C1 segment of cervical spinal cord (tissue), 14 donors: ENCODE measurements at regions not wholly inside any gene's neighbourhood (a gene's known extent, or its start where the extent isn't known, plus 50 kb on each side); places are given as distances from the start of the nearest gene placed in this dataset.

Experiments
- DNase-seq, 14 donors: peaks; one replicate each; lab custom pipeline; 2025; lab: John Stamatoyannopoulos, UW

DNA sequence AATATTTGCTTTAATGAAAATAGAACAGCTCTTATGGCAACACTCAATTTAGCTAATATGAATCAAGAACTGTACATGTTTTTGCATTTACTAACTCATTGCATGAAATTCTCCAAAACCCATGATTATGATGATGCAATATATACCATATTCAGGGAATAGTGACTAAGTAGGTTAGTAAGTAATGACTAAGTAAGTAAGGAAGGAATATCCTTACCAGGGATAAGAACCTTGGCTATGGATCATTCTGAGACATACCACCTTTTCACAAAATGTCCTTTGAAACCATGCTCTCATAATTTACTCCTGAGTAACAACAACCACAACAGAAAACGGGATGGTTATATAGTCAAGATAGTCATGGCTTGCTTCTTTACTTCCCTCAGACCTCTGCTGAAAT, 1513.0 kb downstream of the STIM2 start:
- no peak for DNase-seq

DNA sequence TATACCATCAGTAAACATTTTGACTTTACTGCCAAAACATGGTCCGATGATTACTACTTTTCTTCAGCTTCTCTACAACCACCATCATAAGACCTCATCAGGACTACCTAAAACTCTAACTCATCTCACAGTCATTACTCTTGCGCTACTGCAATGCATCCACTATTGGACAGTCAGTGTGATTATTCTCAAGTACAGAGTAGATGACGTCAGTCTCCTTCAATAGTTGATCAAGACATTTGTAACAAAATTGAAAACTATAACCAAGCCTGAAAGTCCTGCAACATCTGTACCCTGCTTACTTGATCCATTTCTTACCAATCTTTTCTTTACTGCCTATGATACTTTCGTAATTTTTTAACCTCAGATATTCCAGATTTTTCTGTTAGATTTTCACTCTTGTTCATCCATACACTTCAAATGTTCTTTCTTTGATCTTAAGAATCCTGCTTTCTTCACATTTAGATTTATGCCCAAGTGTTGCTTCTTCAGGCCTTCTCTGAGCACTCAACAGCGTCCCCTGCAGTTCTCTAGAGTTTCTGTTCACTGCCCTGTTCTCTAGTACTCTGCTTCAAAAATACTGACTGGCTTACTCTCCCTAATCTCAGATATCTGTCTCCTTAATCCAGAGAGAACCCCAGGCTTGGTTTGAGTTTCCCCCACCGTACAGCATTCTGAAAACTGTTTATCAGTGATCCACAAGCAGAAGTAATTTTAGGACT, 1517.6 kb downstream of the STIM2 start:
- no peak for DNase-seq

DNA sequence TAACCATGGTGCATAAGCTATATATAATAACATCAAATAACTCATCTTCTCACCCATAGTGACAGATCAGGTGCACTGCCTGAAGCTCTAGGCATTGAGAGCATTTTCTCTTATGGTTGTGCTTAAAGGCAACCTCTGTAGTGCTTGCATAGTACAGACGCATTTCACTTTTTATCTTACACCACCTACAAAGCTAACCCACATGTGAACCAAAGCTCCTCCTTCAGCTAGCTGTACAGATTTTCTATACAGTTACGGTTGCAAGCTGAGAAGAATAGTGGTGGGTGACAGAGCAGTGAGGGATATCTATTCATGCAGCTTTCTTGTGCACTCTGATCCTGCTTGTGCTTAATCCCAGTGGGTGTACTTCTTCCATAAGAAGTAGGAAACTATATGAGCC, 1525.2 kb downstream of the STIM2 start:
- no peak for DNase-seq

DNA sequence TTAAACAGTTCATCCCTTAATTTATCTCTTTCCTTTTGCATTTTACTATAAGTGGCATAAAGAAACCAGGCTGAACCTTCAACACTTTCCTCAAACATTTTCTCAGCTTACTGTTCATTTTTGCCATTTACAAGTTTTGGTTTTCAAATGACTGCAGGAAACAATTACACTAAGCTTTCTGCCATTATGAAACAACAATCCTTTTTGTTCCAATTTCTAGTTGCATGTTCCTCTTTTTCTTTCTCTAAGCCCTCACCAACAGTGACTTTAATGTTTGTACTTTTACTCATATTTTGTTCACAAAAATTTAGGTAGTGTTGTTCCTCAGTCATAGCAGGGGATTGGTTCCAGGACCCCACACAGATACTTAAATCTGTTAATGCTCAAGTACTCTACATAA, 1526.1 kb downstream of the STIM2 start:
- no peak for DNase-seq

DNA sequence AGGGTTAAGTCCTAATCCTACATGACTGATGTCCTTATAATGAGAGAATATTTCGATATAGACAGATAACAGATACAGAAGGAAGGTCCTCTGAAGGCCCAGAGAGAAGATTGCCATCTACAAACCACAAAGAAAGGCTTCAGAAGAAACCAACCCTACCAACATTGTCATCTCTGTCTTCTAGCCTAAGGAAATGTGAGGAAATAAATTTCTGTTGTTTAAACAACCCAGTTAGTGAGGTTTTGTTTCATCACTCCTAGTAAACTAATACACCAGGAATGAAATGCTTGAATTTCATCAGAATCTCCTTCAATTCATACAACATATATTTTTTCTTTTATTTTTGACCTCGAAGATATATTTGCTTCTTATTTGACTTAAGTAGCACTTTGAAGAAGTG, 1527.8 kb downstream of the STIM2 start:
- no peak for DNase-seq

DNA sequence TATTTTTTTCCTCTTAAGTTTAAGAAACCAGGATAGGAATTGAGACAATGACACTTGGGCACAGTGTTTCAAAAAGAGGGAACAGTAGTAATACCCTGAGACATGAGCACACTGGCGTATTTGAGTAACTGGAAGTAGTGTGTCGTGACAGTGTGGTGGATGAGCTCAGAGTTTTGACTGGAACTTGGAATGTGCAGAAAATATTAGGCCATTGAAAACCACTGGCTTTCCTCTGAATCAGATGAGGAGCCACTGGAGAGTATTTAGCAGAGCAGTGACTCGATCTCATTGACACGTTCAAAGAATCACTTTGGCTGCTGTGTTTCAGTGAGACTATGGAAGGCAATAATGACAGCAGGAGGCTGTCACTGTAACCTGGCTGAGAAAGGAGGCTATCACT, 1531.2 kb downstream of the STIM2 start:
- DNase-seq: no peak

DNA sequence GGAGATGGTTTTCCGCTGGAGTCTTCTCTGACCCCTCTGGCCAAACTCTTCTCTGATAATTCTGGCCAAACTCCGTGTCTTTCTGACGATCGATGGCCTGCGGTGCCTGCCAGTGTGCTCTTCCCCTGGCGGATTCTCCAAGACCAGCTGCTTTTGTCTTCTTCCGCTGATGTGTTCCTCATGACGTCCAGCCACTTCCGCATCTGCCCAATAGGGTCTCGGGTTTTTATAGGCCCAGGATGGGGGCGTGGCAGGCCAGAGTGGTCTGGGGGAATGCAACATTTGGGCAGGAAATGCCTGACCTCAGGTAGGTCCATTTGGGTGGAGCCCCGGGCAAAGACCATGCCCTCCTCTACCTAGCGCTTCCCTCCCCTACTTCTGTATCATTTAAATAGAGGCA, 1542.1 kb downstream of the STIM2 start:
- no peak for DNase-seq

DNA sequence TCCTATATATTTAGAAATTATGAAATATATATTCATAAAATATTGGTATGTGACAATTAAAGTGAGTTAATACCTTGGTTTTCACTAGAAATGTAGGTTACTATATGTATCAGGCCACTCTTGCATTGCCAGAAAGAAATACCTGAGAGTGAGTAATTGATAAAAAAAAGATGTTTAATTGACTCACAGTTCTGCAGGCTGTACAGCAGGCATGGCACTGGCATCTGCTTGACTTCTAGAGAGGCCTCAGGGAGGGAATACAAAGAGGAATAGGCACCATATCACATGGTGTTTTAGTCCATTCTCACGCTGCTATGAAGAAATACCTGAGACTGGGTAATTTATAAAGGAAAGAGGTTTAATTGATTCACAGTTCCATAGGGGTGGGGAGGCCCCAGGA, 1560.6 kb downstream of the STIM2 start:
- DNase-seq: no peak

DNA sequence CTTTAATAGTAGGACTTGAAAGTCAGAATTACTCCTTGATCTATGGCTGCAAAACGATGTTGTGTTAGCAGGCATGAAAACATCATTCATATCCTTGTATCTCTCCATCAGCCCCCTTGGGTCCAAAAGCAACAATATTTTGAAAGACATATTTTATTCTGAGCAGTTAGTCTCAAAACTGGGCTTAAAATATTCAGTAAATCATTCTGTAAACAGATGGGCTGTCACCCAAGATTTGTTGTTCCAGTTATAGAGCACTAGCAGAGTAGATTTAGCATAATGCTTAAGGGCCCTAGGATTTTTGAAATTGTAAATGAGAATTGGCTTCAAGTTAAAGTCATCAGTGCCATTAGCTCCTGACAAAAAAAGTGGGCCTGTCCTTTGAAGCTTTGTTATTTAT, 1565.6 kb downstream of the STIM2 start:
- no peak for DNase-seq

DNA sequence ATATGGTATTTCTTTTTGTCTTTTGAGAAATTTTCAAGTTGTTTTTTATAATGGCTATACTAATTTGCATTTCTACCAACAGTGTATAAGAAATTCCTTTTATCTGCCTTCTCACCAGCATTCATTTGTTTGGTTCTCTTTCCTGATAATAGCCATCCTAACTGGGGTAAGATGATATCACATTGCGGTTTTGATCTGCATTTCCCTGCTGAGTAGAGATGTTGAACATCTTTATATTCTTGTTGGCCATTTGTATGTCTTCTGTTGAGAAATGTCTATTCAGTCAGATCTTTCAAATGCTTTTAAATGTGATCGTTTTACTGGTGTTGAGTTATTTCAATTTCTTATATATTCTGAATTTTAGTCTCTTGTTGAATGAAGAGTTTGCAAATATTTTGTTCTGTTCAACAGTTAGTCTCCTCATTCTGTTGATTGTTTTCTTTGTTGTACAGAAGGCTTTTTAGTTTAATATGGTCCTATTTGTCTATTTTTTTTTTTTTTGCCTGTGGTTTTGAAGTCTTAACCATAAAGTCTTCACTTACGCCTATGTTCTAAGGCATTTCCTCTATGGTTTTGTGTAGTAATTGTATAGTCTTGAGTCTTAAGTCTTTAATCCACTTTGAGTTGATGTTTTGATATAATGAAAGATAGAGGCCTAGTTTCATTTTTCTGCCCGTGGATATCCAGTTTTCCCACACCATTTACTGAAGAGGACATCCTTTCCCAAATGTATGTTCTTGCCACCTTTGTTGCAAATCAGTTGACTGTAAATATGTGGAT, 1566.9 kb downstream of the STIM2 start:
- DNase-seq: no peak

DNA sequence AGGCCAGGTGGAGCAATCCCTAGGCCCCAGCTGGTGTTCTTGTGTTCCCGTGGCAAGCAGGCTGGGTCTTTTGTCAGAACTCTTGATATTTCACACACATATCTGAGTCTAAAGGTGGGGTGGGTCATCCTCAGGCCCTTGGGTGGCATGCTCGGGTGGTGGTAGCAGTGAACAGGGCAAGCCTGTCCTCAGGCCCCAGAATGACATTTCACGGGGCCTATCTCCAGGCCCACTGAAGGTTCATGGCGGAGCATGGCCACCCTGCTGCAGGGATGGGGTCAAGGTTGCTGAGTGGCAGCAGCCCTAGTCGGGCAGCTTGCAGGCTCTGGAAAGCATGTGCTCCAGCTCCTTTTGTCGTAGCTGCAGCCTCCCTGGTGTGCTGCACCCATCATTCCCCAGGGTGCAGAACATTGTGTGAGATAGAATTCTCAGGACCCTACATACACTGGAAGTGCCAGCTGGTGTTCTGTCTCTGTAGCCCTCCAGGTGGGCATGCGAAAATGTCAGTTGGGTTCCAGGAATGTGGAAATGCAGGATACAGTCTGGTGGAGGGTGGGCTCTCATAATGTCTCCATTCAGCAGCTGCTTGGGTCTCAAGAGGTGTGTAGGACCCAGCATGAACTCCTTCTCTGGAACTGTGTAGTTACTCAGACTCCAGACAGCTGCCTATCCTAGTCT, 1571.8 kb downstream of the STIM2 start:
- no peak for DNase-seq

DNA sequence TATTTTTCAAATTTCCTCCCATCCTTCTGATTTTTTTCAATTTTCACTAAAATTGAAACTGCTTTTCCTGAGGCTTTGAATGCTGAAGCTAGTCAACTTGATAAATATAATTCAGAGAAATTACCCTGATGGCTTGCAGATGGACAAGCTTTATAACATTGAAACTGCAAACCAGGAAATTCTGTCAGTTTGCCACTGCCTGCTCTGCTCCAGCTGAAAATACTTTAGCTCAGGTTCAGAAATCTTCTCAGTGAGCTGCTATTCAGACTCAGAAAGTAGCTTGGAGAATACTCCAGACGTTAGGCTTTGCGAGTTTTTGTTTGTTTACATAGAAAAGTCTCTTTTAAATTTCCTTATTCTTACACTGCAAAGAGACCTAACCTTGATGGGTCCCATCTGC, 1574.7 kb downstream of the STIM2 start:
- DNase-seq: no peak

DNA sequence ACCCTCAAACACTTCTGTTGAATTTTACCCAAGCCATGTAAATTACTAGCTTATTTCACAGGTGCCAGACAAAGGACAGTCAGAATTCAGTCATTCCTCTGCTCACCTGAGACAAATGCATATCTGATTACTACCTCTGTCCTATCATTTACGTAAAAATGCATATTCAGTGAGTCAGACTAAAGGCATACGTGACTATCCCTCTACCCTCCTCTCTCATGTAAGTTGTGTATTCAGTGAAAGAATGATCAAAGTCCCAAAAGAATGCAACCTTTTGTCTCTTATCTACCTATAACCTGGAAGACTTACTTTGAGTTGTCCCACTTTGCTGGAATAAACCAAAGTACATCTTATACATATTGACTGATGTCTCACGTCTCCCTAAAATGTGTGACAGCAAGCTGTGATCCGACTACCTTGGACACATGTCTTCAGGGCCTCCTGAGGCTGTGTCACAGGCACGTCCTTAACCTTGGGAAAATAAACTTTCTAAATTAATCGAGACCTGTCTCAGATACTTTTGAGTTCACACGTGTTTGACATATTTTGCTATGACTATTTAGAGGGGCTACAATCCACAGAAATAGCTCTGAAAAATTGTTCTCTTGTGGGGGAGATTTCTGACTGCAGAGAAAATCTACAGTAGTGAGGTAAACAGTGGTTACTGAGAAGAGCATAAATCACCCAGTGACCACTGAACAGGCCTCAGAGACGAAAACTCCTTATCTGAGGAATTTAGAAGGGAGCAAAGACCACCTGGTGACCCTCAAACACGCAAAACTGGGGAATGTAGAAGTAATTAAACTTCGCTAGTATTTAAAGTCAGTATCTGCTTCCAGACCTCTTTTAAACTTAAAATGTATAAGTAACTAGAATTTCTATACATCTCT, 1575.8 kb downstream of the STIM2 start:
- DNase-seq: no peak

DNA sequence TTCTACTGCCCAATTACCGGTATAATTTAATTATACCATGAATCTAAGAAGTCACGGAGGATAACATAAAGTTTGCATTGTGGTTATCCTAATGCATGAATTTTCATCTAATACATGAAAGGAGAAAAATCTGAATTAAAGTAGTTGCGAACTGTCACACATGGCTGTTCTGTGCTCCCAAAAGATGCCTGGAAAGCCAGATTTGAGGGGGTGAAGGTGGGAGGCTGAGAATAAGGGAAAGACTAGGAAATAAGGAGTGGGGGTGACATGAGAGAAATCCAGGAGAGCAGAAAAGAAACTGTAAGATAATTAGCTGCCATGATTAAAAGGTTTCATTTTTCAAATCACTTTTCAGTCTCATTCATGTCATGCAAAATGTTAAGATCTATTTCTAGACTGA, 1582.7 kb downstream of the STIM2 start:
- no peak for DNase-seq

DNA sequence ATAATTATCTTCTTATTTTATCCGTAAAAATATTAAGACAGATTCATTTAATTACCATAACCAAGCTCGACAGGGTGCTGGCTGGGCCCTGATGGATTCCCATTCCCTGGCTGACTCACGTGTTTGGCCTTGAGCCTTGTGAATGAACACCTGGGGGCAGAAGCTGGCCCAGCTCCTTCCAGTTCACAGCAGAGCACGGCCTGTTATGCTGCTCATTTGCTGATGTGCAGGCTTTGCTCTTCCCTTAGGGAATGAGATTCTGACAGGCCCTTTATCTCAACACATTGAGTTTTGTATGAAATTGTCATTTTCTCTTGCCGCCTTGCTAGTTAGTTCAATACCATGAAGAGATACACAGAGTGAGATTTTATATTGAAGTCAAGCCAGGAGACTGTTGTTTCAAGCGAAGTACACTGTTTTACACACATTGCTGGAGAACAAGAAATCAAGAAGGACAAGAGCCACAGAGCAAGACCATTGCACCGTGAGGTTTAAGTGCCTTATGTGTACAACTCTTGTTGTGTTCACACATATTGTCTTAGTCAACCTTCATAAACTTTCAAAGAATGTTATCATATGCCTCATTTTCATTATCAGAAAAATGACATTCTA, 1583.3 kb downstream of the STIM2 start:
- no peak for DNase-seq

DNA sequence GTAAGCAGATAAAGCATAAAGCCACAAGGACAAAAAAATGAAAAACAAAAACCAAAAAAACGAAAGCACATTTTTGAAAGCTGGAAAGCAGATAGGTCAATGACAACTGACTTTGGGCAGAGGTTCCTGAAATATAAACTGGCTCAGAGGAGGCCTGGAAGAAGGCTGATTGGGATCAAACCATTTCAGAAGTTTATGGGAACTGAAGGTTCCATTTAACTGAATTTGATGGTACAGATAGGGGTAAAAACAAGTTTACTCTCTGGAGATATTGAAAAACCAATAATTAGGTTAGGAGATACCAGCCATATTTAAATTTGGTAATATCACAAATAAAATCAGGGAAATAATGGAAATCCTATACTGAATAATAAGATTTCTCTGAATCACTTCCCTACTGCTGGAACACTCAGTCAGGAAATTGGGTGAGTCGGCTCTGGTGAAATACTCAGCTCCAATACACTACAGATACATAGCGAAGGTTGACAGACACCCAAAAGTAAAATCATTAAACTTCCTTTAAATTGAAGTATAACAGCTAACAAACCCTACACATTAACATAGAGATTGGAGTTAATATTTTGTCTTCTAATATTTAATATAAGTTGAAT, 1584.3 kb downstream of the STIM2 start:
- no peak for DNase-seq

DNA sequence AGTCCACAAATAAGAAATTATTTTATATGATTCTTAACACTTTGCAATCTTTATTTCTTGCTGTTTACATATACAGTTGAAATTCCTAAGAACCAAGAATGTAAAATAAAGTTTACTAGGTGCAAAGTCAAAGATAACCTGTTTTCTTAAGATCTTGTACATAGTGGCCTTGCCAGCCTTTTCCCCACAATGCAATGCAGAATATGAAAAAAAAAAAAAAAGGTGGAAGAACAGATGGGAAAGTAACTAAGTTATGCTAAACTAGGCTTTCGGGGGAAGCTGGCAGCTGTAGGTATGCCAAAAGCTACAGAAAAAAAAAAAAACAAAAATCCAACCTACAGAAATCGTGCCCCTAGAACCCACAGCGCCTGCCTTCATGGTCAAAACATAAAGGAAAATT, 1588.4 kb downstream of the STIM2 start:
- no peak for DNase-seq

DNA sequence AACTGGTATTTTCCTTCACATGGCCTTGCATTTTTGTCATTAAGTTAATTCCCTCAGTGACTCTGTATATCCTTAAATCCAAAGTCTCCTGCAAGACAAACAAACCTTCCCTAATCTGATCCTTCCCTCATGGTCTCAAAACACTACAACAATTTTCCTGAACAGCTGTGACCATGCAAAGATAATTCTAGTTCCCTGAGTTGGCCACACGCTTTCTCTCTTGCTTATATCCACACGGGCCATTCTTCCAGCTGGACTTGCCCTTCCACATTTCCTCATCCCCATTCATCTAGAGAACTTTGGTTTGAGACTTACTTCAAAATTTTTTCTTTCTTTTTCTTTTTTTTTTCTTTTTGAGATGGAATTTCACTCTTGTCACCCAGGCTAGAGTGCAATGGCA, 1590.7 kb downstream of the STIM2 start:
- no peak for DNase-seq

DNA sequence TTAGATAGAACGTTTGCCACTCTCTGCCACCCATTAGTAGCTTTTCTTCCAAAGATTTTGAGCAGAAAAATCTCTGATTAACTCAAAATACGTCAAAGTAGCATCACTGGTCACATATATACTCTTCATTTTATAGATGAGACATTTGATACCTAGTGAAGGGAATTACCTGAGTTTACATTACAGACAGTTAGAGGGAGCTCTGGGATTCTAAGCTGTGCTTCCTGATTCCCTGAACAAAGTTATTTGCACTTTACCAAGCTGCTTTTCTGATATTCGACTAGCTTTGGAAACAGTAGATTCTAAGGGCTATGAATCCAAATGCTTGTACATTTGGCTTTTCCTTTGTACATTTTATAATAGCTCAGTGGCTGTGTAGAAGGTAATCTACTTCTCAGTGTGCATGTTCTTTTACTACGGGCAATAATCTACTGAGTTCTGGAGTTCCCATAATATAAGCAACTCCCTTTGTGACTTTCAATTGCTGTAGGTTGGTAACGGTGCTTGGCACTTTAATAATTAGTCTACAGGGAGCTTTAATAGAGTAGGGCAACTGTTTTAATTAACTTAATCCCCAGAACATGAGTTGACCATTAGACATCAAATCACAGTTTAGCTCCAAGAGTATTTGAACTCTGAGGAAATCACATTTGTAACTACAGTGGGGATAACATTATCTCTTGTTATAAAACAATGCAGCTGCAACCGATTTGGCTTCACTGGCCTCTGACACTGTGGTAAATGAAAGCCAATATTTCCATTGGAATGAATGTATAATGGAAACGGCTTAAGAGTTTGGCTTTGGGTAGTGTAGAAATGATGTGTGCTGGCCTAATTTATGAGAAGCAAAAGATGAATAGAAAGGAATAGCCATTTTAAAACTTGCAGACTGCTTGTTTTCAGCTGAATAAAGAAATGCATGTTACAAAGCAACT, 1602.4 kb downstream of the STIM2 start:
- DNase-seq: no peak

DNA sequence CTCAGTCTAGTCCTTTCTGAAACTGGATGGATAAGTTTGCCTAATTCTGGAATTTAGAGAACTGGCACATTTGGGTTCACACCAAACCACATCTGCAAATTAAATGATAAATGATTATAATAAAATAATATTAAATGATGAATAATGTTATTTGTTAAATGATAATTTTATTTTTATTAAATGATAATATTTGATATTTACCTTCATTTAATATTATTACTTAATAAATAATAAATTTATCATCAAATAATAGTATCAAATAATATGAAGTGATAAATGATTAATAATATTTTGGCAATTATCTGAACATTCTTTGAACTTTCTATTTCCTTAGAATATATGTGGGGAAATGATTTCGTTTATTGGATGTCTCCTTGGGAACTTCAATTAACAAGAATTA, 1604.2 kb downstream of the STIM2 start:
- DNase-seq: no peak
